Upper lobe of right lung (tissue), 1 donor: ENCODE measurements at regions not wholly inside any gene's neighbourhood (a gene's known extent, or its start where the extent isn't known, plus 50 kb on each side); places are given as distances from the start of the nearest gene placed in this dataset.

ENCODE experiments used
- ATAC-seq: fragments of 200-7000 bp; cut with Tn5 transposase; one replicate; pipeline ENCODE4 v1.9.1; 2020; ENCODE audit warnings: mild to moderate bottlenecking, moderate library complexity
- DNase-seq: peaks from one replicate; pipeline ENCODE4 v3.0.0-alpha.2; 2020
- H3K27ac ChIP-seq: fragments of 200-600 bp; one replicate; pipeline ENCODE4 v1.8.0; 2022
- H3K27me3 ChIP-seq: fragments of 200-600 bp; one replicate; pipeline ENCODE4 v1.8.0; 2022; ENCODE audit warnings: mild to moderate bottlenecking
- H3K36me3 ChIP-seq: fragments of 200-600 bp; one replicate; pipeline ENCODE4 v1.8.0; 2022
- H3K4me1 ChIP-seq: fragments of 200-600 bp; one replicate; pipeline ENCODE4 v1.8.0; 2022
- H3K4me3 ChIP-seq: fragments of 200-600 bp; one replicate; pipeline ENCODE4 v1.8.0; 2022; ENCODE audit warnings: mild to moderate bottlenecking
- H3K9me3 ChIP-seq: fragments of 200-600 bp; one replicate; pipeline ENCODE4 v1.8.0; 2022
- intact Hi-C: fragments of 100-400 bp; cut with DNase I; formaldehyde crosslinking; loops from one replicate; pipeline ENCODE4 v1.11.0; 2022
- TF ChIP-seq, protein P1 (sequence below): fragments of 200-600 bp; IDR thresholded peaks from one replicate; pipeline ENCODE4 v1.8.0; 2022; ENCODE audit warnings: antibody characterized with exemption
- donor health status: DM: no; HTN: yes; CAD: no; lungs with severe emphysema.

- intact Hi-C loops: no loop called here
- Histone ChIP-seq H3K27ac (no peak overlapping the region), H3K9me3 (no peaks in the 10 kb centered on the region), H3K27me3 (no peaks in the 10 kb centered on the region), H3K4me3 (no peak overlapping the region), H3K4me1 (no peaks in the 10 kb centered on the region), H3K36me3 (no peaks in the 10 kb centered on the region)
- no peak for DNase-seq
- TF ChIP-seq, protein P1, sequence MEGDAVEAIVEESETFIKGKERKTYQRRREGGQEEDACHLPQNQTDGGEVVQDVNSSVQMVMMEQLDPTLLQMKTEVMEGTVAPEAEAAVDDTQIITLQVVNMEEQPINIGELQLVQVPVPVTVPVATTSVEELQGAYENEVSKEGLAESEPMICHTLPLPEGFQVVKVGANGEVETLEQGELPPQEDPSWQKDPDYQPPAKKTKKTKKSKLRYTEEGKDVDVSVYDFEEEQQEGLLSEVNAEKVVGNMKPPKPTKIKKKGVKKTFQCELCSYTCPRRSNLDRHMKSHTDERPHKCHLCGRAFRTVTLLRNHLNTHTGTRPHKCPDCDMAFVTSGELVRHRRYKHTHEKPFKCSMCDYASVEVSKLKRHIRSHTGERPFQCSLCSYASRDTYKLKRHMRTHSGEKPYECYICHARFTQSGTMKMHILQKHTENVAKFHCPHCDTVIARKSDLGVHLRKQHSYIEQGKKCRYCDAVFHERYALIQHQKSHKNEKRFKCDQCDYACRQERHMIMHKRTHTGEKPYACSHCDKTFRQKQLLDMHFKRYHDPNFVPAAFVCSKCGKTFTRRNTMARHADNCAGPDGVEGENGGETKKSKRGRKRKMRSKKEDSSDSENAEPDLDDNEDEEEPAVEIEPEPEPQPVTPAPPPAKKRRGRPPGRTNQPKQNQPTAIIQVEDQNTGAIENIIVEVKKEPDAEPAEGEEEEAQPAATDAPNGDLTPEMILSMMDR: no peak
- no peak for ATAC-seq
Measured at GRCh38 chr4:163273922-163274321, 58.5 kb downstream of the NPY1R start.

- DNase-seq (no peak), ATAC-seq (no peak)
- Histone ChIP-seq H3K4me1 (no peaks in the 10 kb centered on the region), H3K36me3 (no peaks in the 10 kb centered on the region), H3K27ac (no peak overlapping the region), H3K9me3 (no peaks in the 10 kb centered on the region), H3K4me3 (no peak overlapping the region), H3K27me3 (no peaks in the 10 kb centered on the region)
- intact Hi-C loops: no loop called here
- TF ChIP-seq, protein P1: no peak
Measured at GRCh38 chr4:163273203-163273602, 59.2 kb downstream of the NPY1R start.

DNA sequence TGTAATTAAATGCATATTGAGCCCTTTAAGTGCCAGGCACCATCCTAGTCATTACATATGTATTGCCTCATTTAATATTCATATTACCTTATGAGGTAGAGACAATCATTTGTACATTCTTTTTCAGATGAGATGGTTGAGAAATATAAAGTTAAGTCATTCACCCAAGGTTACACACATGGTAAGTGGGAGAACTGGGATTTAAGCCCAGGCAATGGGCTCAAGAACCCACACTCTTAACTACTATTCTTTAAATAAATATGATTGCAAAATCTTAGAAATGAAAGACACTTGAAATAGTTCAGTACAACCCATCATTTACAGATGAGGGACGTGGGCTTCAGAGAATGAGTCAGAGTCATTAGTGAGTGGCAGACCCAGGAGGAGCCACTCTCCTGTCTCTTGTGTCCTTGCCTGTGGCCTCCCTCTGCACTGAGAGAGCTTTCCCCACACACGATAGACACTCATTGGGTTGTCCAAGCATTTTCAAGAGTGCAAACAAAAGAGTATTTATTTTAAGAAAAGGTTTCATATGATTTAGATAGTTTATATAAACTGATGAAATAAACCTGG, 60.8 kb downstream of the NPY1R start:
- Histone ChIP-seq H3K27ac (no peak overlapping the region), H3K4me3 (no peak overlapping the region), H3K4me1 (no peaks in the 10 kb centered on the region), H3K9me3 (no peaks in the 10 kb centered on the region), H3K27me3 (no peaks in the 10 kb centered on the region), H3K36me3 (no peaks in the 10 kb centered on the region)
- TF ChIP-seq, protein P1: no peak
- DNase-seq (no peak), ATAC-seq (peak; percentile 82)
- intact Hi-C loops: no loop called here

DNA sequence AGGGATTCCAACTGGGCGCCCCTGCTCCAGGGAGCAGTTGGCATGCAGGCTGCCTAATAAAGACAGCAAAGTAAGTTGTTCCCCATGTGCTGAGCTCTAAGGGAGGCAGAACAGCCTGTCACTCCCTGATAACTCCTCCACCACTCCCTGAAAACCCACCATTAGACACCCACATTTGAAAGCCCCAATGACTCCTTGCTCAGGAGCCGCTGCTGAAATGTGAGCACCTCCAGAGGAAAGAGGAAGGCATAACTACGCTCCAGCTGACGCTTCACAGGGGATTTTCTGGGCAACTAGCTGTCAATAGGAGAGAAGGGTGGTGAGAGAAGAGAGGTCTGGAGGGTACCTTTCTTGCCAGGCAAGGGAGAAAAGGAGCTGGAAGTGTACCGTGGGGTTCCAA, 62.5 kb downstream of the NPY1R start:
- DNase-seq (no peak), ATAC-seq (no peak)
- Histone ChIP-seq H3K27ac (no peak overlapping the region), H3K4me1 (no peaks in the 10 kb centered on the region), H3K4me3 (no peak overlapping the region), H3K9me3 (no peaks in the 10 kb centered on the region), H3K36me3 (no peaks in the 10 kb centered on the region), H3K27me3 (no peaks in the 10 kb centered on the region)
- TF ChIP-seq, protein P1: no peak
- intact Hi-C loops: no loop called here

- intact Hi-C loops: no loop called here
- Histone ChIP-seq H3K27ac (no peak overlapping the region), H3K36me3 (no peaks in the 10 kb centered on the region), H3K27me3 (no peaks in the 10 kb centered on the region), H3K4me3 (no peak overlapping the region), H3K4me1 (no peaks in the 10 kb centered on the region), H3K9me3 (no peaks in the 10 kb centered on the region)
- DNase-seq: no peak
- TF ChIP-seq, protein P1: no peak
- no peak for ATAC-seq
Measured at GRCh38 chr4:163269166-163269565, 63.2 kb downstream of the NPY1R start.

DNA sequence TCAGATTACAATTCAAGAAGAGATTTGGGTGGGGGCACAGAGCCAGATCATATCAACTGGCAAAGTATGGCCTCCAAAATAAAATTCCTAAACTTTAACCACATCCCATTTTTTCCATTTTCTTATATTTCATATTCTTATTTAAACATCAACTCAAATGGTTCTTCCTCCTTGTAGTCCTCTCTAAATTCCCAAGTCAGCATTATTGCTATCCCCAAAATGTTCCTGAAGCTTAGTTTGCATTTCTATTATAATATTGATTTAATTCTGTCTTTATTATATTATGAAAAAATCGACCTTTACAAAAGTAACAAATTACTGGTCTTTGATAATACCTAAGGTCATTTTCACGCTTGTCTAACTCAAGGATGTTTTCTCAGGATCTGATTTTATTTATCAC, 67.5 kb downstream of the NPY1R start:
- no peak overlapping the region for H3K4me3 ChIP-seq
- DNase-seq: no peak
- H3K27ac ChIP-seq: no peak overlapping the region
- H3K9me3 ChIP-seq: no peaks in the 10 kb centered on the region
- TF ChIP-seq, protein P1: no peak
- intact Hi-C loops: no loop called here
- ATAC-seq: no peak
- H3K36me3 ChIP-seq: no peaks in the 10 kb centered on the region
- H3K27me3 ChIP-seq: no peaks in the 10 kb centered on the region
- no peaks in the 10 kb centered on the region for H3K4me1 ChIP-seq
